Heart left ventricle (tissue), 16 donors: ENCODE measurements at regions not wholly inside any gene's neighbourhood (a gene's known extent, or its start where the extent isn't known, plus 50 kb on each side); places are given as distances from the start of the nearest gene placed in this dataset.

ENCODE experiments used
- ATAC-seq, 4 donors: fragments of 200-7000 bp; cut with Tn5 transposase; one replicate each; pipeline ENCODE4 v1.9.1; 2020 to 2022; ENCODE audit warnings: moderate library complexity in 4 of 4, mild to moderate bottlenecking in 3 of 4, moderate number of reproducible peaks in 1 of 4
- DNase-seq, 5 donors: peaks; one replicate each; pipeline ENCODE4 v3.0.0-alpha.2; 2020
- H3K27ac ChIP-seq, 12 donors: fragments of 200-600 bp; sonication (generic) in 4 of 12; one replicate each; pipeline versions ENCODE4 v1.5.0 to v1.8.0; 2016 to 2022; ENCODE audit warnings: mild to moderate bottlenecking in 2 of 12
- H3K27me3 ChIP-seq, 9 donors: fragments of 200-600 bp; sonication (generic) in 2 of 9; one replicate each; pipeline versions ENCODE4 v1.5.1 to v1.8.0; 2016 to 2022; ENCODE audit warnings: mild to moderate bottlenecking in 3 of 9
- H3K36me3 ChIP-seq, 9 donors: fragments of 200-600 bp; sonication (generic) in 2 of 9; one replicate each; pipeline versions ENCODE4 v1.5.0 to v1.8.0; 2018 to 2022; ENCODE audit warnings: mild to moderate bottlenecking in 2 of 9
- H3K4me1 ChIP-seq, 12 donors: fragments of 200-600 bp; sonication (generic) in 4 of 12; one replicate each; pipeline versions ENCODE4 v1.5.0 to v1.8.0; 2016 to 2022; ENCODE audit warnings: mild to moderate bottlenecking in 3 of 12
- H3K4me3 ChIP-seq, 12 donors: fragments of 200-600 bp; sonication (generic) in 4 of 12; one replicate each; pipeline versions ENCODE4 v1.5.0 to v1.8.0; 2017 to 2022; ENCODE audit warnings: mild to moderate bottlenecking in 9 of 12, moderate library complexity in 4 of 12
- H3K9me3 ChIP-seq, 12 donors: fragments of 200-600 bp; sonication (generic) in 4 of 12; one replicate each; pipeline versions ENCODE4 v1.5.0 to v1.8.0; 2016 to 2022; ENCODE audit warnings: mild to moderate bottlenecking in 1 of 12
- CTCF ChIP-seq, 12 donors: fragments of 200-600 bp; sonication (generic) in 4 of 12; IDR thresholded peaks; one replicate each; pipeline versions ENCODE4 v1.5.0 to v1.8.0; 2018 to 2022; ENCODE audit warnings: antibody characterized with exemption in 12 of 12, mild to moderate bottlenecking in 5 of 12
- POLR2A ChIP-seq, 2 donors: fragments of 450-650 bp; IDR thresholded peaks; one replicate each; pipeline ENCODE4 v1.6.1; 2017; ENCODE audit warnings: antibody characterized with exemption in 2 of 2, mild to moderate bottlenecking in 2 of 2, moderate library complexity in 2 of 2
- WGBS, 4 donors: extraction: QIAGEN DNeasy Blood & Tissue Kit in 2 of 4; methylation state at CpG; one replicate each; pipeline versions ENCODE4 v1.1.5 to v1.1.7; 2013 to 2018; 5-methylcytosine and 5-hydroxymethylcytosine counted together
- intact Hi-C, 10 donors: fragments of 100-400 bp; cut with DNase I; formaldehyde crosslinking; loops; one replicate each; pipeline versions ENCODE4 v1.11.1 to v1.14.2; 2022
- donor health status: ischemic (EF 13 %, LVEDD 7.1; RV severe dilation, severe dysfunction).
- donor health status: healthy with polysubstance abuse.
- donor health status: DM: no; HTN: yes; CAD: no.
- donor health status: DM: no; HTN: no; CAD: no.
- donor health status: ischemic (EF 25% LVEDD 6.9; RV normal size, moderate dysfunction).
- donor health status: ischemic (EF 25% LVEDD 5.7; RV mildly dilated, moderate dysfunction).
- donor health status: healthy.
- donor health status: DM: yes; HTN: yes; CAD: no.
- donor health status: ischemic (EF 35%, LVEDD 5.7; RV mildly dilated, moderate dysfunction).
- donor health status: nonischemic (EF 11% LVEDD 7.7; RV severe dilation, severe dysfunction).
- donor health status: DM: yes; HTN: yes; CAD: no.
- donor health status: PGD.
- donor health status: ischemic (EF 29% LVEDD 5.4; RV normal size, mild dysfunction).
- donor health status: nonischemic (EF 23%, LVEDD 6.1; RV moderate dilation, normal function).

- no peak for DNase-seq
- Histone ChIP-seq H3K4me1 (no peaks in the 10 kb centered on the region), H3K27ac (no peak overlapping the region), H3K36me3 (no peaks in the 10 kb centered on the region), H3K9me3 (peaks cover 0 to 4% (median 0%) of the 10 kb centered on the region in 12 donors), H3K27me3 (no peaks in the 10 kb centered on the region), H3K4me3 (no peak overlapping the region)
- TF ChIP-seq POLR2A (IDR thresholded peaks at IDR 0.05) (no peak), CTCF (IDR thresholded peaks at IDR 0.05) (no peak)
- WGBS, 4 donors = 86 to 93% (median 89%) methylated on average over 4 of the region's 4 CpGs
- ATAC-seq = no peak
- intact Hi-C loops = no loop called here
Measured at GRCh38 chr1:168933141-168933805, 173.2 kb upstream of the ATP1B1 start.

- 11 to 35% (median 20%) methylated on average over 3 of the region's 3 CpGs for WGBS, 4 donors
- no peak overlapping the region for H3K4me3 ChIP-seq
- intact Hi-C loops = no loop called here
- peak in 1 of 4 donors; percentile 49 for ATAC-seq
- TF ChIP-seq POLR2A (IDR thresholded peaks at IDR 0.05) (no peak), CTCF (IDR thresholded peaks at IDR 0.05) (no peak)
- DNase-seq = no peak
- H3K9me3 ChIP-seq = peaks cover 0 to 4% (median 0%) of the 10 kb centered on the region in 12 donors
- H3K27ac ChIP-seq = no peak overlapping the region
- peaks cover 0 to 3% (median 0%) of the 10 kb centered on the region in 12 donors for H3K4me1 ChIP-seq
- no peaks in the 10 kb centered on the region for H3K36me3 ChIP-seq
- H3K27me3 ChIP-seq = no peaks in the 10 kb centered on the region
Measured at GRCh38 chr1:168939110-168939946, 167.2 kb upstream of the ATP1B1 start.

GRCh38 chr1:168939947-168940223, 166.6 kb upstream of the ATP1B1 start:
- peaks cover 0 to 3% (median 0%) of the 10 kb centered on the region in 12 donors for H3K4me1 ChIP-seq
- no peak overlapping the region for H3K27ac ChIP-seq
- H3K4me3 ChIP-seq = no peak overlapping the region
- intact Hi-C loops = loop anchor here in 2 of 10 donors (10.0 kb wide), 1 partner anchor 165 kb away; the partner anchor contains the start of gene ATP1B1 (in 2 of the 2)
- DNase-seq = no peak
- H3K36me3 ChIP-seq = no peaks in the 10 kb centered on the region
- peaks cover 0 to 4% (median 0%) of the 10 kb centered on the region in 12 donors for H3K9me3 ChIP-seq
- H3K27me3 ChIP-seq = no peaks in the 10 kb centered on the region
- ATAC-seq = no peak
- TF ChIP-seq CTCF (IDR thresholded peaks at IDR 0.05) (no peak), POLR2A (IDR thresholded peaks at IDR 0.05) (no peak)

- intact Hi-C loops = loop anchor here in 2 of 10 donors (10.0 kb wide), 1 partner anchor 163 kb away; the partner anchor contains the start of gene ATP1B1 (in 2 of the 2)
Measured at GRCh38 chr1:168941640-168942039, 164.8 kb upstream of the ATP1B1 start.

More at GRCh38 chr1:168941640-168942039, 164.8 kb upstream of the ATP1B1 start:
- Histone ChIP-seq H3K4me1 (peaks cover 0 to 15% (median 11%) of the 10 kb centered on the region in 12 donors), H3K9me3 (no peaks in the 10 kb centered on the region), H3K4me3 (no peak overlapping the region), H3K36me3 (no peaks in the 10 kb centered on the region), H3K27ac (no peak overlapping the region), H3K27me3 (no peaks in the 10 kb centered on the region)
- TF ChIP-seq POLR2A (IDR thresholded peaks at IDR 0.05) (no peak), CTCF (IDR thresholded peaks at IDR 0.05) (no peak)
- DNase-seq = no peak
- no peak for ATAC-seq
